Kidney (tissue), 13 donors: ENCODE measurements at regions not wholly inside any gene's neighbourhood (a gene's known extent, or its start where the extent isn't known, plus 50 kb on each side); places are given as distances from the start of the nearest gene placed in this dataset.
"Not testable (repeated sequence)": the region's sequence is repeated elsewhere in the genome, so short reads cannot be mapped to it uniquely, and the experiment has no call there.

Source experiments
- DNase-seq, 5 donors: peaks; one replicate each; pipeline ENCODE4 v3.0.0-alpha.2; 2013 to 2020
- FAIRE-seq: peaks from 2 replicates; lab custom pipeline; 2012; peaks lifted over from hg19 to GRCh38; lab: Jason Lieb, UNC
- H3K27ac ChIP-seq, 2 donors: one replicate each; pipeline ENCODE4 v1.7.0; 2013; ENCODE audit warnings: low read depth in 2 of 2, low read length in 2 of 2, inconsistent platforms in 1 of 2
- H3K27me3 ChIP-seq: one replicate; pipeline ENCODE4 v1.7.1; 2013; ENCODE audit warnings: low read length, inconsistent platforms; ENCODE audit not compliant: control insufficient read depth, insufficient read depth
- H3K36me3 ChIP-seq, 3 donors: one replicate each; pipeline versions ENCODE4 v1.7.0 to v1.7.1; 2013; ENCODE audit warnings: low read length in 3 of 3, control low read depth in 1 of 3, inconsistent platforms in 1 of 3; ENCODE audit not compliant: insufficient read depth in 3 of 3, control insufficient read depth in 2 of 3
- H3K4me1 ChIP-seq, 3 donors: one replicate each; pipeline versions ENCODE4 v1.7.0 to v1.7.1; 2013; ENCODE audit warnings: low read length in 3 of 3, inconsistent platforms in 1 of 3, low read depth in 1 of 3; ENCODE audit not compliant: control insufficient read depth in 2 of 3, insufficient read depth in 2 of 3
- H3K4me3 ChIP-seq, 3 donors: one replicate each; pipeline versions ENCODE4 v1.7.0 to v1.8.1; 2013; ENCODE audit warnings: low read length in 3 of 3, control low read depth in 1 of 3, inconsistent platforms in 1 of 3
- H3K9ac ChIP-seq, 3 donors: one replicate each; pipeline versions ENCODE4 v1.7.0 to v1.7.1; 2013; ENCODE audit warnings: low read length in 3 of 3, control low read depth in 1 of 3, inconsistent platforms in 1 of 3
- H3K9me3 ChIP-seq, 3 donors: one replicate each; pipeline versions ENCODE4 v1.7.0 to v1.7.1; 2013; ENCODE audit warnings: low read length in 3 of 3, control low read depth in 1 of 3, inconsistent platforms in 1 of 3; ENCODE audit not compliant: control insufficient read depth in 2 of 3, insufficient read depth in 1 of 3
- intact Hi-C: fragments of 100-400 bp; cut with DNase I; formaldehyde crosslinking; loops from one replicate; pipeline ENCODE4 v1.11.1; 2022
- TF ChIP-seq, protein P1 (sequence below): IDR thresholded peaks from 3 replicates; pipeline ENCODE4 v1.5.1; 2012; ENCODE audit warnings: mild to moderate bottlenecking, moderate library complexity, borderline replicate concordance; ENCODE audit not compliant: insufficient read depth; ENCODE audit errors: extremely low read depth
- donor health status: control.
- donor health status: control.
- donor health status: control.
- donor health status: control.
- donor health status: control.
- donor health status: DM: yes; HTN: yes; CAD: no.
- donor health status: Normal renal cell carcinoma (clear cell type).

DNA sequence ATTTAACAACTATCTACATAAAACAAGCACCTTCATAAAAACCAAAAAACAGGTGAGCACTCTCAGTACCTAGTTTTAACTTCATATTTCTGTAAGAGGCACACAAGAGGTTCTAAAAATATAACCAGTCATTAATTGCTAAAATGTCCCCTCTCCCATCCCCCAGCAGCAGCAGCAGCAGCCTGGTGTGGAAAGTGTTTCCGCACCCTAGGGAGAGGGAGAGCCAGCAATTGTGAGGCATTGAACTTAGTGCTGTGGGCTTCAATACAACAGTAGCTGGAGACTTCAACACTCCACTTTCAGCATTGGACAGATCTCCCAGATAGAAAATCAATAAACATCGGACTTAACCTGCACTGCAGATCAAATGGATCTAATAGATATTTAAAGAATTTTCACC lies 1158.5 kb downstream of the JRKL start:
- no peaks in the 10 kb centered on the region for H3K27me3 ChIP-seq
- TF ChIP-seq, protein P1, sequence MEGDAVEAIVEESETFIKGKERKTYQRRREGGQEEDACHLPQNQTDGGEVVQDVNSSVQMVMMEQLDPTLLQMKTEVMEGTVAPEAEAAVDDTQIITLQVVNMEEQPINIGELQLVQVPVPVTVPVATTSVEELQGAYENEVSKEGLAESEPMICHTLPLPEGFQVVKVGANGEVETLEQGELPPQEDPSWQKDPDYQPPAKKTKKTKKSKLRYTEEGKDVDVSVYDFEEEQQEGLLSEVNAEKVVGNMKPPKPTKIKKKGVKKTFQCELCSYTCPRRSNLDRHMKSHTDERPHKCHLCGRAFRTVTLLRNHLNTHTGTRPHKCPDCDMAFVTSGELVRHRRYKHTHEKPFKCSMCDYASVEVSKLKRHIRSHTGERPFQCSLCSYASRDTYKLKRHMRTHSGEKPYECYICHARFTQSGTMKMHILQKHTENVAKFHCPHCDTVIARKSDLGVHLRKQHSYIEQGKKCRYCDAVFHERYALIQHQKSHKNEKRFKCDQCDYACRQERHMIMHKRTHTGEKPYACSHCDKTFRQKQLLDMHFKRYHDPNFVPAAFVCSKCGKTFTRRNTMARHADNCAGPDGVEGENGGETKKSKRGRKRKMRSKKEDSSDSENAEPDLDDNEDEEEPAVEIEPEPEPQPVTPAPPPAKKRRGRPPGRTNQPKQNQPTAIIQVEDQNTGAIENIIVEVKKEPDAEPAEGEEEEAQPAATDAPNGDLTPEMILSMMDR, result no peak
- H3K9me3 ChIP-seq, result no peaks in the 10 kb centered on the region
- H3K4me3 ChIP-seq, result no peak overlapping the region
- intact Hi-C loops, result no loop called here
- no peak overlapping the region for H3K27ac ChIP-seq
- H3K9ac ChIP-seq, result no peak overlapping the region
- no peak for FAIRE-seq
- DNase-seq, result no peak
- no peaks in the 10 kb centered on the region for H3K36me3 ChIP-seq
- H3K4me1 ChIP-seq, result no peaks in the 10 kb centered on the region

DNA sequence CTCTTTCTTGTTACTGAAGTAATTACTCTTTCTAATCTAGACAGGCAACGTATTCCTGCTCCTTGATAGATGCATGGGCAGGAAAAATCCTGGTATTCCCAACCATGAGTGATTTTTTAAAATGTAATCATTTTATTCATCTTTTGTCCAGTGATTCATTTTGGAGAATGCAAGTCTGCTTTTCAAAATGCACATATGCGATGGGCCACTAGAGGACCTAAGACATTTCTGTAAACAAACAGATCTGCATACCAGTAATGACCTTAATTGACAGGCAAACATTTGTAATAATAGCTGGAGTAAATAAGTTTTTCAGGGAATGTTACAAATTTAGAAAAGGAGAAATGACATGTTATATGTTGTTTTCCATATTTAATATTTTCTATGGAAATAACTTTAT lies 1167.6 kb downstream of the JRKL start:
- Histone ChIP-seq H3K4me1 (no peaks in the 10 kb centered on the region), H3K36me3 (no peaks in the 10 kb centered on the region), H3K9ac (no peak overlapping the region), H3K27me3 (no peaks in the 10 kb centered on the region), H3K4me3 (no peak overlapping the region), H3K27ac (no peak overlapping the region), H3K9me3 (no peaks in the 10 kb centered on the region)
- TF ChIP-seq, protein P1, result no peak
- FAIRE-seq (no peak), DNase-seq (peak in 1 of 5 donors; percentile 4)
- intact Hi-C loops, result no loop called here

- H3K9me3 ChIP-seq, result no peaks in the 10 kb centered on the region
- no peaks in the 10 kb centered on the region for H3K4me1 ChIP-seq
- no peak overlapping the region for H3K4me3 ChIP-seq
- no peaks in the 10 kb centered on the region for H3K27me3 ChIP-seq
- H3K27ac ChIP-seq, result no peak overlapping the region
- DNase-seq (no peak), FAIRE-seq (no peak)
- TF ChIP-seq, protein P1, result no peak
- H3K9ac ChIP-seq, result no peak overlapping the region
- H3K36me3 ChIP-seq, result no peaks in the 10 kb centered on the region
- intact Hi-C loops, result no loop called here
Measured at GRCh38 chr11:97567801-97568200, 1178.0 kb downstream of the JRKL start.

DNA sequence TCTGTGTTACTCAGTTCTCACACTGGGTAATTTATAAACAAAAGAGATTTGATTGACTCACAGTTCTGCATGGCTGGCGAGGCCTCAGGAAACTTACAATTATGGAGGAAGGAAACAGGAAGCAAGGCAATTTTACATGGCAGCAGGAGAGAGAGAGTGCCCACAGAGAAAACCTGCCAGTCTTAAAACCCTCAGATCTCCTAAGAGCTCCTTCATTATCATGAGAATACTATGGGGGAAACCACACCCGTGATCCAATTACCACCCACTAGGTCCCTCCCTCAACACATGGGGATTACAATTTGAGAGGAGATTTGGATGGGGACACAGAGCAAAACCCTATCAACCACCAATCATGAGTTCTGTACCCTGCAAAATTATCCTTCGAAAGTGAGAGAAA lies 1180.8 kb downstream of the JRKL start:
- intact Hi-C loops, result no loop called here
- Histone ChIP-seq H3K9me3 (no peaks in the 10 kb centered on the region), H3K36me3 (no peaks in the 10 kb centered on the region), H3K4me1 (no peaks in the 10 kb centered on the region), H3K4me3 (no peak overlapping the region), H3K27me3 (no peaks in the 10 kb centered on the region), H3K9ac (no peak overlapping the region), H3K27ac (no peak overlapping the region)
- no peak for FAIRE-seq
- TF ChIP-seq, protein P1, result no peak
- DNase-seq, result no peak

- FAIRE-seq, intact Hi-C loops, H3K9ac ChIP-seq, H3K4me3 ChIP-seq, H3K9me3 ChIP-seq, H3K36me3 ChIP-seq, H3K4me1 ChIP-seq, H3K27ac ChIP-seq, H3K27me3 ChIP-seq: not testable (repeated sequence)
- DNase-seq, result peak in 3 of 5 donors; percentile 1 to 21 (median 13)
Measured at GRCh38 chr11:97573771-97574170, 1184.0 kb downstream of the JRKL start.
